IPS-18c (cell line): ENCODE measurements at regions not wholly inside any gene's neighbourhood (a gene's known extent, or its start where the extent isn't known, plus 50 kb on each side); places are given as distances from the start of the nearest gene placed in this dataset.

Source experiments
- H3K4me3 ChIP-seq: 2 replicates; pipeline ENCODE4 v1.7.0; 2013; ENCODE audit warnings: low read depth, mild to moderate bottlenecking, low read length, moderate library complexity; ENCODE audit not compliant: insufficient read depth
- H3K9me3 ChIP-seq: one replicate; pipeline ENCODE4 v1.6.1; 2013; ENCODE audit warnings: mild to moderate bottlenecking, low read length, moderate library complexity; ENCODE audit not compliant: control insufficient read depth, insufficient read depth

- Histone ChIP-seq H3K9me3 (no peaks in the 10 kb centered on the region), H3K4me3 (no peak overlapping the region)
Observed at GRCh38 chr22:48881326-48881980, 946.2 kb downstream of the BRD1 start.

DNA sequence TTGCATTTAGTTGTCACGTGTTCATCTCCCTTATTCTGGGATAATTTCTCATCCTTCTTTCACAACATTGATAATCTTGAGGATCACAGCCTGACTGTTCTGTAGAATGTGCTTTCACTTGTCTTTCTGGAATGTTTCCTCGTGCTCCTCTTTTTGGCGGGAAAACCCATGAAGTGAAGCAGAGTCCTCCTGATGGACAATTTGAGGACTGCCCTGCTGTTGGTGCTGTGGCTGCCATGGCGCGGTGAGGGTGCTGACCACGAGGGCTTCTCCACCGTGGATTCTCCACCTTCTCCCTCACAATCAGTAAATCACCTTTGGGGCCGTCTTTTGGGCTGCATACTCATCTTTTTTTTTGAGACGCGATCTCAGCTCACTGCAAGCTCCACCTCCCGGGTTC, 946.9 kb downstream of the BRD1 start:
- H3K9me3 ChIP-seq: no peaks in the 10 kb centered on the region

DNA sequence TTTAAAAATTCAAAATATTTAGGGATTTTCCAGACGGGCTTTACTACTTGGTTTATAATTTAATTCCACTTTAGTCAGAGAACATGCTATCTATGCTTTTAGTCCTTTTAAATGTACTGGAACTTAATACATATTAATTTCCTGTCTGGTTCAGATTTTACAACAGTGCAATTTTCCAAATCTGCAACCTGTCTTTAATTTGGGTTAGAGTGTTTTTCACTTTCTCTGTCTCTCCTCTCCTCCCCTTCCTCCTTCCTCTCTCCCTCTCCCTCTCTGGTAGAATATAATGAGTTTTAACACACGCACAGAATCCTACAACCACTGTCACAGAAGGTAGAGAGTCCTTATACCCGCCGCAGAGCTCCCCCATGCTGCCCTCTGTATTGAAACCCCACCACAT, 950.7 kb downstream of the BRD1 start:
- H3K9me3 ChIP-seq: no peaks in the 10 kb centered on the region
- no peak overlapping the region for H3K4me3 ChIP-seq

More for the DNA sequence above, 946.9 kb downstream of the BRD1 start:
- no peak overlapping the region for H3K4me3 ChIP-seq

GRCh38 chr22:48874956-48875355, 952.7 kb downstream of the BRD1 start:
- Histone ChIP-seq H3K4me3 (no peak overlapping the region), H3K9me3 (no peaks in the 10 kb centered on the region)

DNA sequence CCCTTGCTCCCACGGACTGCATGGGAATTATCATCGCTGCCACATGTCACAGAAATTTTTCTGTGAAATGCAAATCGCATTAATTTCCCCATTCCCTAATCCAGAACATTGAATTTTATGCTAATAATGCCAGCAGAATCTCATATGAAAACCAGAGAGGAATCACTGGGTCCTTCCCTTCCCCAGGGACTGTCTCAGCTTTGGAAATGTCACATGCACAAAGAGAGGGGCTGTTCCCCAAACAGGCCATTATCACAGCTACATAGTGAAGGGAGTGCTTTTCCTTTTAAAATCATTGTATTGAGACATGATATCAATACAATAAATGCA, 954.5 kb downstream of the BRD1 start:
- Histone ChIP-seq H3K4me3 (no peak overlapping the region), H3K9me3 (no peaks in the 10 kb centered on the region)

- H3K4me3 ChIP-seq: no peak overlapping the region
- no peaks in the 10 kb centered on the region for H3K9me3 ChIP-seq
Observed at GRCh38 chr22:48872271-48873190, 955.1 kb downstream of the BRD1 start.

GRCh38 chr22:48871176-48871840, 956.4 kb downstream of the BRD1 start:
- Histone ChIP-seq H3K9me3 (no peaks in the 10 kb centered on the region), H3K4me3 (no peak overlapping the region)

DNA sequence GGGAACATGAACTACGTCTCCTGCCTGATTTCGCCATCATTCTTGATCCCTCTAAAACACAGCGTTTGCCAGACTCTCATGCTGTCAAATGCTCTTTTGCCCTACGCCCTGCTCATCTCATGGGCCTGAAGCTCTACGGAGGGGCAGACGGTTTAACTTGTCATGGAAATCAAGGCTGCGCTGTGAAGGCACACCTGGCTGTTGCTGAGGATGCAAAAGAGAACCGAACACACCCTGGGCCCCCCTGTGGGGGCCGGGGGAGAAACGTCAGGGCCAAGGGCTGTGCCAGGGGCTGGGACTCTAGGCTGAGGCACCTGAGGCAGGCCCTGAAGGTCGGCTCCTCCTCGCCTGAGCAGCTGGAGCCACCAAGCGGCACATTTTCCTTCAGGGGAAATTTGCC, 957.2 kb downstream of the BRD1 start:
- no peak overlapping the region for H3K4me3 ChIP-seq
- H3K9me3 ChIP-seq: no peaks in the 10 kb centered on the region

- H3K9me3 ChIP-seq: no peaks in the 10 kb centered on the region
- no peak overlapping the region for H3K4me3 ChIP-seq
Observed at GRCh38 chr22:48869788-48870187, 957.9 kb downstream of the BRD1 start.

GRCh38 chr22:48869161-48869560, 958.5 kb downstream of the BRD1 start:
- no peak overlapping the region for H3K4me3 ChIP-seq
- no peaks in the 10 kb centered on the region for H3K9me3 ChIP-seq

GRCh38 chr22:48868554-48868953, 959.1 kb downstream of the BRD1 start:
- Histone ChIP-seq H3K9me3 (no peaks in the 10 kb centered on the region), H3K4me3 (no peak overlapping the region)

DNA sequence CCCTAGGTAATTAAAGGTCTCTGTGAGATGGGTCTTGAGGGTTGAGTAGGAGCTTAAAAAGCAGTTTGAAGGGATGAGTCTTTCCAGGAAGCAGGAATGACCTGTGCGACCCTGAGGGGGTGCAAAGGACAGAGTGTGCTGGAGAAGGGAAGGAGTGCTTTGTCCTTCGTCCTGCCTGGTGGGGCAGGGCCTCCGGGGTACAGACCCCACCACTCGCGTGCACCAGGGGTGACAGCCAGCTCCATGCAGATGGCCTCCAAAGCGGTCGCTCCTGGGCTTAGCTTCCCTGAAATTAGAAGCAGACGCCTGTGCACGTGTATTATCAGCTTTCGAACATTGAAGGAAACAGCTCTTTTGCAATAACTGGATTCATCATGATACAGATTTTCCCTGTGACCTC, 959.8 kb downstream of the BRD1 start:
- Histone ChIP-seq H3K4me3 (no peak overlapping the region), H3K9me3 (no peaks in the 10 kb centered on the region)

DNA sequence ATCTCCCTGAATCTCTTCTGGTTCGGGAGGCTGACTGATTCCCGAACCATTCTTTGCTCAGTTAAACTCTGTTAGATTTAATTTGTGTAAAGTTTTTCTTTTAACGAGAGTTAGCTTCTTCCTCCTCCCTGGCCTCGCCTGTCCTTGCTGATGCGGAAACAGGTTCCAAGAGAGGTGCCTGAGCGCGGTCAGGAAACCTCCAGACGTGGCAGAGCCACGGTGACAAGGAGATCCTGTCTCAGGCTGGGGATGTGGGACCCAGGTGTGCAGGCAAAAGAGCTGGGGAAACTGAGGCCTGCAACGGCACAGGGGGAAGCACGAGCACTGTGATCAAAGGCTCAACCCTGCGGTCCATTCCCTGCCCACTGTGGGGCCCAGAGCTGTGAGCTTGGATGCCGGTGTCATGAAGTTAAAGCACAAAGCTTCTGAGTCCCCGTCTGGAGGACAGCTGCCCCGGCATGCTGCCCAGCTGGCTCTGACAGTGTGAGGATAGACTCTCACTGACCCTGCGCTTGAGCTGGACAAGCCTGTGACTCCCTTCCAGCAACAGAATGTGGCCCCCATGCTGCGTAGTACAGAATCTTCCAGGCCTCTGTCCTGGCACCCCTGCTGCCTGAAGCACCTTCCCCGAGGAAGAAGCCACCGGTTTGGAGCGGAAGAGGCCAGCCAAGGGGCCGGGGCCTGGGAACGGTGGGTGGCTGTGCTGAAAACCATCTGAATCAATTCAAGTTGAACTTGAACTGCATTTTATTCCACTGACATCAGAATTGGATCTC, 960.6 kb downstream of the BRD1 start:
- no peaks in the 10 kb centered on the region for H3K9me3 ChIP-seq
- H3K4me3 ChIP-seq: no peak overlapping the region

GRCh38 chr22:48864748-48865147, 962.9 kb downstream of the BRD1 start:
- no peaks in the 10 kb centered on the region for H3K9me3 ChIP-seq
- no peak overlapping the region for H3K4me3 ChIP-seq

DNA sequence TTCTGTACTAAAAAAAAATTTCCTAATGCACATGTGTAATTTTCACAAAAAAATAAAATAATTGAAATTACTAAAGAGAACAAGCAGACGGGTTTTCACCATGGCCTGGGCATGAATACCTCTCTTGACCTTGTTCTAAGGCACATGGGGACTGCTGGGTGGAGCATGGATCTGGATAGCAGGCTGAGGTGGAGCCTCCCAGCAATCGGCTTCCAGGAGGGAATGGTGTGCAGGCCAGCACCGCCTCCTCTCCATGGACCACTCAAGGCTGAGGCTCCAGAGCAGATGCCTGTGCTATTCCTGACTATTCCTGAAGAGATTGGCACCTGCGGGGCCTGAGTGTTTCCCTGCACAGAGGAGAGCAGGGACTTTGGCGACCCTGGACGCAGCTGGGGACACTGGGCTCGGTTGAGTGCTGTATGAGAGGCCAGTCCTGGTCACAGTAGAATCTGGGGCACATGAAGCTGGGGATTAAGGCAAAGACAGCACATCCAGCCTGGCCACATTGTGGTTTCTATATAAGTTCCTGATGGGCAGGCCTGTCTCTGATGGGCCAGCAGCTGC, 963.6 kb downstream of the BRD1 start:
- H3K4me3 ChIP-seq: no peak overlapping the region
- no peaks in the 10 kb centered on the region for H3K9me3 ChIP-seq

DNA sequence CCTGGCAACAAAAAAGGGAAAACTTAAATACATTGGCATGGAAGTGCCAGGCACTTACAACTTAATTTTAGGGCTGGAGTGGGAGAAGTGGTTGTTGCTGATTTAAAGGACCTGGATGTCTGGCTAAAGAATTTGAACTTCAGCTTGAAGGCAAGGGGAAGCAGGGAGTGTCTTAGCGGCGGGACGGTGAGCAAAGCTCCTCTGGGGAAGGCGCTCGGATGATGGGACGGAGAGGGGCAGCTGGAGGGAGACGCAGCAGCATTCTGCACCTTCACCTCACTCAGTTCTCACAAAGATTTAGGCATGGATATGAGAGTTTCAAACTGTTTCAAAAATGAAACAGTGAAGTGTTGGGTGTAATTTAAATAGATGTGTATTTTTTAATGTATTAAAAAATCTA, 967.1 kb downstream of the BRD1 start:
- Histone ChIP-seq H3K9me3 (no peaks in the 10 kb centered on the region), H3K4me3 (no peak overlapping the region)

GRCh38 chr22:48858856-48859255, 968.8 kb downstream of the BRD1 start:
- Histone ChIP-seq H3K4me3 (no peak overlapping the region), H3K9me3 (no peaks in the 10 kb centered on the region)
